ENCODE measurements at regions not wholly inside any gene's neighbourhood (a gene's known extent, or its start where the extent isn't known, plus 50 kb on each side); places are given as distances from the start of the nearest gene placed in this dataset.
A peak's percentile ranks its signal among the peaks of the same experiment; 100 is the strongest.
"Not testable (repeated sequence)": the region's sequence is repeated elsewhere in the genome, so short reads cannot be mapped to it uniquely, and the experiment has no call there.

GRCh38 chr6:133799043-133799442 lies 89.9 kb upstream of the TCF21 start:
- no peak for DNase-seq

GRCh38 chr6:133802861-133803260 lies 86.1 kb upstream of the TCF21 start:
- no peak for DNase-seq

DNA sequence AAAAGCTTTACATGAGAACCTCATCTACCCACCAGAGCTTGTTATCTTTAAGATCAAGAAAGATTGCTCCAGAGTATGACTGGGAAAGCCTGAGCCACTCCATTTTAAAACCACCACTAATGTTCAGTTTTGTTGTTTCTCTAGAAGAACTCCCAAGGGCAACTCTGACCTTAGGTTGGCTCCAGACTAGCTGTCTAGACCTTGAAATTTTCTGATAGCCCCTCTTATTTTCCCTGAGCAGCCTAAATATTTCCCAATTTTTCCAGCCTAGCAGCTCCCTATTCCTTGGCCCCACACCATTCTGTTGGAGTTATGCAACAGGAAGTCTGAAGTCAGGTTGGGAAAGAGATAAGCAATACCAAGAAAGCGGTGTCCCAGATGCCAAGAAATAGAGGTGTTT lies 84.6 kb upstream of the TCF21 start:
- DNase-seq: no peak

DNA sequence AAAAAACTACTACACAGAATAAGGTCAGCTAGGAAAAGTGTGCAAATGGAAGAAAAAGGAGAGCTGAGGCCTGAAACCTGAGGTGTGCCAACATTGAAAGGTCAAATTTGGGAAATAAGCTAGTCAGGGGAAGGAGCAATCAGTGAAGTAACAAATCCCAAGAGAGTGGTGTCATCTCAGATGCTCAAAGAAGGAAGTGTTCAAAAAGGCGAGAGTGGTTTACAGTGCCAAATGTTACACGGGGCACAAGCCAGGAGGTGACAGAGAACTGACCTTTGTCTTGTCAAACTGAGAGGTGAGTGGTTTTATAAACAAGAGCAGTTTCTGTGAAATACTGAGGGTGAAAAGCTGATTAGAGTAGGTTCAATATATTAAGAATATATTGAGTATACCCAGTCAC lies 83.0 kb upstream of the TCF21 start:
- DNase-seq: no peak

- DNase-seq: no peak
Measured at GRCh38 chr6:133806382-133807140, 82.4 kb upstream of the TCF21 start.

DNA sequence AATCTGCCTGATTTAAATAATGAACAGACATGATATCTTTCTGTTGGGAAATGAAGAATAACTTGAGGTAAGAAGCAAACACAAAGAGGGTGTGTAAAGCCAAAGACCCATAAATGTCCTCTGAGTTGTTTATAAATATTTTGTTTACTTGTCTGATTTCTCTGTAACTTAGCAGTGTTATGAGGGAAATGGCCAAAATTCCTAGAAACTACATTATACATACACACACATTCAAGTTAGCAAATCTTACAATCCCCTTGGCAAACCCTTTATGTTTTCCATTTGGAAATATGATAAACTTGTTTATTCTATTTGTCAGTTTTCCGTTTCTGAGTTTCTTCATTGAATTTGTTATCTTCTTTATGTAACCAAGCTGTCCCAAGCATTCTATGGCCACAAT lies 81.4 kb upstream of the TCF21 start:
- DNase-seq: no peak

GRCh38 chr6:133809406-133809805 lies 79.5 kb upstream of the TCF21 start:
- DNase-seq: no peak

- no peak for DNase-seq
Measured at GRCh38 chr6:133811557-133811956, 77.4 kb upstream of the TCF21 start.

GRCh38 chr6:133812446-133812845 lies 76.5 kb upstream of the TCF21 start:
- not testable (repeated sequence) for DNase-seq

DNA sequence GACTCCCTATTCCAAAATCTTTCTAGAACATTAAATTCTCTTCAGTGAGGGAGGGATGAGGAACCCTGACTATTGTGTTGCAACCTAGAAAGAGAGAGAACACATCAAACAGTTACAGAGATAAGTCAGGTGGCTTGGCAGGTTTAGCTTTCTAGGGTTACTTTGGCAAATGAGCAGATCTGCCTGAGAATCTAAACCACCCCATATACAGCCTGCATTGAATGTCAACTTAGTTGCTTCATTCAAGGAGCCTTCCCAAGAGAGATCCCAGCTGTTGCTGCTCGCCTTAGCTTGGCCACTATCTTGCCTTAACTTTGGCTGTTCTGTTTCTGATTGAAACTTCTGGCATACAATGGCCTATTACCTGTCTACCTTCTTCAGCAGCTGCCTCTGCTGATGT lies 74.7 kb upstream of the TCF21 start:
- no peak for DNase-seq

GRCh38 chr6:133814797-133815196 lies 74.1 kb upstream of the TCF21 start:
- no peak for DNase-seq

DNA sequence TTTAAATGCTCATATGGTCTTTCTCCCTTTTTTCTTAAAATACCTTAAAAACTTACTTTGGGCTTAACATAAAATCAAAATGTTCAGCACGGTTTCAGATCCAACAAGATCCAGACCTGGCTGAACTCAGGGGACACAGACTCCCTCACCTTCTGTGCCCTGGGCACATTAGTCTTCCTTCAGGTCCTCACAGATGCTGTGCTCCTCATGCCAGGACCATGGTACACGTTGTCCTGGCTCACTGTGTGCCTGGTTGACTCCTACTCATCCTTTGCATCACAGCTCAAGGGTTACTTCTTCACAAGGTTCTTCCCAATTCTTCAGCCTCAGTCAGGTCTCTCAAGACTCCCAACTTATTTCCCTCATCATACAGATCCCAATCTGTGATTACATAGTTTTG lies 73.6 kb upstream of the TCF21 start:
- DNase-seq: no peak

DNA sequence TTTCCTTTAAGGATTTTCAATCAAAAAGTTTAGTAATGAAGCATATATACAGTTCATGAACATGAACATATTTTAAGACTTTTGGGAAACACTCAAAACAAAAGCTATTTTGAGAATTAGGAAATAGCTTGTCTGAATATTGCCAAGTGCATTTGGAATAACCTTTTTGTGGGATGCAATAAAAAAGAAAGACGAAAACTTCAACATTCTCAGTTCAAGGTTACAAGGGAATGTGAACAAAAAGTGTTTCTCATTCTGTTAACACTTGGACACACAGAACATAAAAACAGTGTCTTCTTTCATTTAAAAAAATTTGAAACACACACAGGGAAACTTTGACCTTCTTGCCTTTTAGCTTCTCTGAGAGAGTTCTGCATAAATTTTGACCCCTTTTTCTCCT lies 72.7 kb upstream of the TCF21 start:
- DNase-seq: no peak

DNA sequence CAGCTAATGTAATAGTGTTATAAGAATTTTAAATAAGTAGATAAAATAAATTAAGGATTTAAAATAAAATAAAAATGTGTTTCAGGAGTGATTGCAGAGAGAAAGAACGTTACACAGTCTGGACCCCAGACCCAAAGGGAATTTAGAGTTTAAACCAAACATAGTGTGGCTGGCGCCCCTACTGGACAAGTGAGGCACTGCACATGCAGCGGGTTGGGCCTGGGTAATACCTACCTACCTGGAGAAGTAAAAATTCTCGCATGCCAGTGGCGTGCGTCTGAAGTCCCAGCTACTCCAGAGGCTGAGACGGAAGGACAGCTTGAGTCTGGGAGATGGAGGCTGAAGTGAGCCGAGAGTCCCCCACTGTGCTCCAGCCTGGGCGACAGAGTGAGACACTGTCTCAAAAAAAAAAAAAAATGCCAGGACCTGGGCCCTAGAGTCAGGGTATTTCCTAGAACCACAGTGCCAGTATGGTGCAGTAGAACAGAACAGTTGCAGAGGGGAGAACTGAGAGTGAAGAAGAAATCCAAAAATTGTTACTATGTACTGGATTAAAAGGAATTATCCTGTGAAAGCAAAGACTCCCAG lies 71.4 kb upstream of the TCF21 start:
- DNase-seq: peak; percentile 15

GRCh38 chr6:133818320-133818719 lies 70.6 kb upstream of the TCF21 start:
- no peak for DNase-seq

GRCh38 chr6:133820208-133820607 lies 68.7 kb upstream of the TCF21 start:
- DNase-seq: no peak

DNA sequence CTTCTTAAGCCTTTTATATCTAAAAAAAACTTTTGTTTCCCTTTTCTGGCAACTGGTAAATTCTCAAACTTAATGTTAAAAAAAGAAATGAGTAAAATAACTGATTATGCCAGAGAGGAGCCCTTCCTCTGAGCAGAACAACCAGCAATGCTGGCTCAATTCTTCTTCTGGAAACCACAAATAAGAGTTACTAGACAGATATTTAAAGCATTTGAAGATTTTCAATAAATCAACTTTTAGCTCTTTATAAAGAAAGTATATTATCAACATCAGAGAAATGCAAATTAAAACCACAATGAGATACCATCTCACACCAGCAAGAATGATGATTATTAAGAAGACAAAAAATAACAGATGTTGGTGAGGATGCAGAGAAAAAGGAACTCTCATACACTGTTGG lies 61.1 kb upstream of the TCF21 start:
- DNase-seq: no peak

DNA sequence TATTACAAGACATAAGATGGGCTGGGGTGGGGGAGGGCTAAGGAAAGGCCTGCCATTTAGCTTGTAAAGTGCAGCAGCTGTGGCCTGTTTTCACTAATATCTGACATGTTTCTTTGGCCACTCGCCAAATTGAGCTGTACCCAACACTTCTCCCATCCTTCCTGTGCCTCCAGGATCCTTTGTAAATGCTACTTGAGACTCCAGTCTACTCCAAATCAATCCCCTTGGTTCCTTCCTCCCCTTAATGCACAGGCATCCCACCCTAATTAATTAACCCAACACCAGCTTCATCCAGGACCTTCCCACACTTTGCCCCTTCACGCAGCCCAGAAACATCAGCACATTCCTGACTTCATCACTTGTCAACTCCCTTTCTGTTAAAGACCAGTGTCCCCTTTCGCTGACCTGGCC lies 55.0 kb upstream of the TCF21 start:
- DNase-seq: no peak

GRCh38 chr6:133834472-133835170 lies 54.3 kb upstream of the TCF21 start:
- DNase-seq: no peak

DNA sequence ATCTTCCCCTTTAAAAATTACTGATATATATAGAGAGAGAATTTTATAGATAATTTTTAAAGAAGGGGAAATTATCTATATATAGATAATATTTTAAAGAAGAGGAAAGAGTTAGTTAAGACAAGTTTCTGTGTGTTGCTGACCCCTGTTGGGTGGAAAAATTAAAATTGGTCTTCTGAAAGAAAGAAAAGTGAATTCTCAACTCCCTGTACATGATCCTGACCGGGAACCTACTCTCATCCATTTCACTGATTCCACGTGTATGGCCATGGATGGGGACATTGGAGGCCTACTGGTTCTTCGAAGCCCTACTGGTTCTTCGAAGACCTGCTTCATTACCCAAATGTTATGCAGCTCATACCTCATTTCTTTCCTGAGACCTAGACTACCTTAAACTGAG lies 53.0 kb upstream of the TCF21 start:
- no peak for DNase-seq

- peak; percentile 32 for DNase-seq
Measured at GRCh38 chr6:133837801-133838349, 51.0 kb upstream of the TCF21 start.

Measured in stimulated activated naive CD4-positive, alpha-beta T cell treated with Interleukin-2 at 50 U/mL for 16 hours (primary cell).